GM12878 (cell line): ENCODE measurements at regions not wholly inside any gene's neighbourhood (a gene's known extent, or its start where the extent isn't known, plus 50 kb on each side); places are given as distances from the start of the nearest gene placed in this dataset.
A peak's percentile ranks its signal among the peaks of the same experiment; 100 is the strongest.

Experiments used
- ATAC-seq: fragments of 200-7000 bp; cut with Tn5 transposase; 3 replicates; pipeline ENCODE4 v1.9.1; 2020; ENCODE audit warnings: mild to moderate bottlenecking, moderate library complexity
- BruUV-seq: library from RNA; stranded (reverse); fragments of 400-500 nt; replicated peaks from 2 replicates; lab custom pipeline; 2021; lab: Mats Ljungman, UMichigan
- CTCF ChIA-PET: fragments of 300-600 bp; sonication (Branson Sonifier 250); formaldehyde crosslinking; extraction: SDS; loops from one replicate; lab custom pipeline; 2021; ENCODE audit warnings: inconsistent platforms; lab: Yijun Ruan, JAX
- POLR2A ChIA-PET: fragments of 350-600 bp; formaldehyde crosslinking; extraction: SDS; loops from one replicate; lab custom pipeline; 2021; ENCODE audit warnings: inconsistent platforms; lab: Charles Lee
- RAD21 ChIA-PET: fragments of 300-600 bp; sonication (Branson Sonifier 250); formaldehyde crosslinking; loops from one replicate; lab custom pipeline; 2023; ENCODE audit warnings: antibody characterized with exemption; ENCODE audit not compliant: unreplicated experiment; lab: Charles Lee
- SMC1A ChIA-PET: fragments of 300-600 bp; sonication (Branson Sonifier 250); formaldehyde crosslinking; loops from one replicate; lab custom pipeline; 2023; ENCODE audit not compliant: unreplicated experiment, uncharacterized antibody; lab: Charles Lee
- DNase-seq: peaks from one replicate; pipeline ENCODE4 v3.0.0-alpha.2; 2011; ENCODE audit warnings: low read depth, low spot score
- FAIRE-seq: peaks from 3 replicates; lab custom pipeline; 2011; peaks lifted over from hg19 to GRCh38; lab: Jason Lieb, UNC
- H2AFZ ChIP-seq: 2 replicates; pipeline ENCODE4 v1.6.0; 2011; ENCODE audit warnings: low read depth, low read length, control low read depth; ENCODE audit not compliant: control insufficient read depth
- H3K27ac ChIP-seq: 2 replicates; pipeline ENCODE4 v1.5.1; 2011; ENCODE audit warnings: control low read depth; ENCODE audit not compliant: control insufficient read depth, insufficient read depth
- H3K27me3 ChIP-seq, 2 experiments: replicated peaks in 1 of 2; 2 replicates each; pipeline versions ENCODE4 v1.6.0 to v1.6.1; 2011; ENCODE audit warnings: low read length in 1 of 2; ENCODE audit not compliant: control insufficient read depth in 2 of 2, insufficient read depth in 2 of 2
- H3K36me3 ChIP-seq, 2 experiments: 2 replicates each; pipeline ENCODE4 v1.5.1; 2011; ENCODE audit warnings: low read length in 1 of 2; ENCODE audit not compliant: control insufficient read depth in 2 of 2, insufficient read depth in 2 of 2
- H3K4me1 ChIP-seq: 2 replicates; pipeline ENCODE4 v1.6.1; 2011; ENCODE audit warnings: mild to moderate bottlenecking, low read length, moderate library complexity, mixed read lengths; ENCODE audit not compliant: control insufficient read depth, insufficient read depth
- H3K4me2 ChIP-seq: 2 replicates; pipeline ENCODE4 v1.6.0; 2011; ENCODE audit warnings: control low read depth; ENCODE audit not compliant: control insufficient read depth, insufficient read depth
- H3K4me3 ChIP-seq: fragments of 200-600 bp; sonication (generic); 2 replicates; pipeline ENCODE4 v1.5.1; 2016
- H3K79me2 ChIP-seq: 2 replicates; pipeline ENCODE4 v1.6.0; 2011; ENCODE audit warnings: low read length; ENCODE audit not compliant: control insufficient read depth, insufficient read depth
- H3K9ac ChIP-seq: 2 replicates; pipeline ENCODE4 v1.8.0; 2011; ENCODE audit warnings: low read length, control low read depth, mixed read lengths; ENCODE audit not compliant: control insufficient read depth, insufficient read depth
- H3K9me3 ChIP-seq: replicated peaks from 3 replicates; pipeline ENCODE4 v1.5.1; 2011; ENCODE audit warnings: mild to moderate bottlenecking, low read length; ENCODE audit not compliant: control insufficient read depth, insufficient read depth
- H4K20me1 ChIP-seq: 2 replicates; pipeline ENCODE4 v1.6.0; 2011; ENCODE audit not compliant: control insufficient read depth, insufficient read depth
- BACH1 ChIP-seq: fragments of 450-650 bp; IDR thresholded peaks from 2 replicates; pipeline ENCODE4 v1.6.1; 2017; ENCODE audit warnings: mild to moderate bottlenecking, borderline replicate concordance
- BCL11A ChIP-seq: IDR thresholded peaks from 2 replicates; pipeline ENCODE4 v1.6.1; 2011; ENCODE audit warnings: low read depth, low read length
- BMI1 ChIP-seq: fragments of 450-650 bp; IDR thresholded peaks from 2 replicates; pipeline ENCODE4 v1.6.1; 2016; ENCODE audit warnings: mild to moderate bottlenecking, moderate library complexity, borderline replicate concordance
- CBX3 ChIP-seq: fragments of 200-600 bp; sonication (generic); IDR thresholded peaks from 2 replicates; pipeline ENCODE4 v1.6.1; 2016; ENCODE audit warnings: low read depth, borderline replicate concordance
- CHD2 ChIP-seq: IDR thresholded peaks from 2 replicates; pipeline ENCODE4 v1.6.1; 2011; ENCODE audit warnings: low read depth, low read length, improper control_type of control experiment, borderline replicate concordance
- CREM ChIP-seq: IDR thresholded peaks from 2 replicates; pipeline ENCODE4 v1.6.1; 2014; ENCODE audit warnings: antibody characterized with exemption, low read depth
- DPF2 ChIP-seq: fragments of 450-650 bp; IDR thresholded peaks from 2 replicates; pipeline ENCODE4 v1.6.1; 2017; ENCODE audit warnings: mild to moderate bottlenecking
- JUND ChIP-seq: IDR thresholded peaks from 2 replicates; pipeline ENCODE4 v1.6.1; 2012; ENCODE audit warnings: low read depth, mild to moderate bottlenecking, low read length, improper control_type of control experiment, moderate library complexity
- MTA3 ChIP-seq: IDR thresholded peaks from 2 replicates; pipeline ENCODE4 v1.6.1; 2012; ENCODE audit warnings: low read length, inconsistent platforms, borderline replicate concordance
- NR2C2 ChIP-seq: IDR thresholded peaks from 2 replicates; pipeline ENCODE4 v1.6.1; 2011; ENCODE audit warnings: borderline replicate concordance, low read depth; ENCODE audit not compliant: control insufficient read depth, insufficient read length
- NRF1 ChIP-seq: conservative IDR thresholded peaks from 2 replicates; pipeline ENCODE4 v1.6.1; 2011; ENCODE audit warnings: mild to moderate bottlenecking, low read depth, low read length, improper control_type of control experiment
- POLR2AphosphoS2 ChIP-seq: IDR thresholded peaks from 2 replicates; pipeline ENCODE4 v1.6.1; 2011; ENCODE audit warnings: low read depth, mild to moderate bottlenecking, low read length, improper control_type of control experiment, moderate library complexity
- RAD51 ChIP-seq: fragments of 450-650 bp; IDR thresholded peaks from 2 replicates; pipeline ENCODE4 v1.6.1; 2016; ENCODE audit warnings: moderate library complexity, mild to moderate bottlenecking, inconsistent platforms
- TAF1 ChIP-seq: IDR thresholded peaks from 2 replicates; pipeline ENCODE4 v1.6.1; 2011; ENCODE audit warnings: mild to moderate bottlenecking, low read depth, low read length, borderline replicate concordance
- ZNF274 ChIP-seq: IDR thresholded peaks from one replicate; pipeline ENCODE4 v1.8.0; 2011; ENCODE audit not compliant: insufficient read length, insufficient read depth
- ZNF384 ChIP-seq: IDR thresholded peaks from 2 replicates; pipeline ENCODE4 v1.6.1; 2012; ENCODE audit warnings: low read depth, mild to moderate bottlenecking, low read length, improper control_type of control experiment, borderline replicate concordance
- WGBS: methylation state at CpG from one replicate; pipeline ENCODE4 v1.1.6; 2016; ENCODE audit warnings: low lambda C conversion rate; ENCODE audit not compliant: insufficient replicate concordance, insufficient coverage; ENCODE audit errors: missing lambda C conversion rate; 5-methylcytosine and 5-hydroxymethylcytosine counted together
- in situ Hi-C: fragments of 300-500 bp; cut with MboI; formaldehyde crosslinking; loops from 9 replicates; pipeline ENCODE4 v1.14.3; 2018; ENCODE audit warnings: mixed read lengths
- intact Hi-C: fragments of 100-400 bp; cut with micrococcal nuclease; formaldehyde crosslinking; loops from one replicate; pipeline ENCODE4 v1.14.2; 2022; ENCODE audit not compliant: unreplicated experiment
- TF ChIP-seq, protein P1 (sequence below): fragments of 450-650 bp; conservative IDR thresholded peaks from 2 replicates; pipeline ENCODE4 v1.6.1; 2017; ENCODE audit warnings: mild to moderate bottlenecking, moderate library complexity
- TF ChIP-seq, protein P2 (sequence below): fragments of 450-650 bp; IDR thresholded peaks from 2 replicates; pipeline ENCODE4 v1.6.1; 2017; ENCODE audit warnings: mild to moderate bottlenecking, moderate library complexity

GRCh38 chr2:38187541-38188011 lies 111.6 kb upstream of the CYP1B1 start (continued):
- TF ChIP-seq, protein P1, sequence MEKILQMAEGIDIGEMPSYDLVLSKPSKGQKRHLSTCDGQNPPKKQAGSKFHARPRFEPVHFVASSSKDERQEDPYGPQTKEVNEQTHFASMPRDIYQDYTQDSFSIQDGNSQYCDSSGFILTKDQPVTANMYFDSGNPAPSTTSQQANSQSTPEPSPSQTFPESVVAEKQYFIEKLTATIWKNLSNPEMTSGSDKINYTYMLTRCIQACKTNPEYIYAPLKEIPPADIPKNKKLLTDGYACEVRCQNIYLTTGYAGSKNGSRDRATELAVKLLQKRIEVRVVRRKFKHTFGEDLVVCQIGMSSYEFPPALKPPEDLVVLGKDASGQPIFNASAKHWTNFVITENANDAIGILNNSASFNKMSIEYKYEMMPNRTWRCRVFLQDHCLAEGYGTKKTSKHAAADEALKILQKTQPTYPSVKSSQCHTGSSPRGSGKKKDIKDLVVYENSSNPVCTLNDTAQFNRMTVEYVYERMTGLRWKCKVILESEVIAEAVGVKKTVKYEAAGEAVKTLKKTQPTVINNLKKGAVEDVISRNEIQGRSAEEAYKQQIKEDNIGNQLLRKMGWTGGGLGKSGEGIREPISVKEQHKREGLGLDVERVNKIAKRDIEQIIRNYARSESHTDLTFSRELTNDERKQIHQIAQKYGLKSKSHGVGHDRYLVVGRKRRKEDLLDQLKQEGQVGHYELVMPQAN = no peak

DNA sequence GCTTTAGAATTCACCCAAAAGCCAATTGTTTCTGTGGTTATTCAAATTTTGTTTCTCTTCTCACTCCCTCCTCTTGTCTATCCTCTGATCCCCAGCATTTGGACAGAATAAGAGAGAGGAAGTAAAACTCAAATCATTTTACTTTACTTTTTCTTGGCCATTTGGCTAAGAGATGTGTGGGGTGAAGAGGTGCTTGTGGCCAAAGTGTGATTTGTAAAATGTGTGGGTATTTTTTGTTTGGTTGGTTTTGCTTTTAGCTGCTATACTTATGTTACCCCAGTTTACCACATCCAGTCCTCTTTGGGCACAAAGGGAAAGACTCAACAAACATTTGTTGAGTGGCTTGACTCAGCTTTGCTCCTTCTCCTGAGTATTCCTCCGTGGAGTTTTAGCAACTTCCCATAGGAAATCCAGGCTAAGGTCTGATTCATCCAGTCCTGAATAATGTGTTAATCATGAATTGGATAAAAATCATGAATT lies 109.1 kb upstream of the CYP1B1 start:
- H3K9me3 ChIP-seq = peaks cover 7% of the 10 kb centered on the region; the same call in 2 of the 3 replicates
- DNase-seq (peak; percentile 94), FAIRE-seq (peak; percentile 92), ATAC-seq (peak; percentile 98)
- 0% methylated on average over 1 of the region's 1 CpG for WGBS
- H3K27me3 ChIP-seq = no peaks in the 10 kb centered on the region
- intact Hi-C loops (loop anchor here (1.0 to 10.0 kb wide), 4 partner anchors 16 to 790 kb away; no protein-coding TSS in a partner anchor), in situ Hi-C loops (no loop called here)
- H3K9ac ChIP-seq = no peak overlapping the region
- H3K4me1 ChIP-seq = peaks cover 17% of the 10 kb centered on the region
- ChIA-PET CTCF (interaction anchor here (0.9 kb wide), 1 partner anchor 323 kb away, joined by 3 read pairs; no protein-coding TSS in a partner anchor), POLR2A (interaction anchor here (1.3 kb wide), 1 partner anchor 80 kb away, joined by 3 read pairs; no protein-coding TSS in a partner anchor), SMC1A (interaction anchor here (0.9 to 1.1 kb wide), 2 partner anchors 80 to 90 kb away, joined by 3 to 4 read pairs; no protein-coding TSS in a partner anchor), RAD21 (interaction anchor here (1.1 kb wide), 1 partner anchor 147 kb away, joined by 4 read pairs; no protein-coding TSS in a partner anchor)
- peak overlapping the region; percentile 52 for H3K4me2 ChIP-seq
- no peaks in the 10 kb centered on the region for H3K36me3 ChIP-seq
- H3K79me2 ChIP-seq = no peaks in the 10 kb centered on the region
- no peaks in the 10 kb centered on the region for H4K20me1 ChIP-seq
- no TSS peak for BruUV-seq
- no peak overlapping the region for H2AFZ ChIP-seq
- H3K27ac ChIP-seq = peak overlapping the region; percentile 72
- H3K4me3 ChIP-seq = 0 out of 2 replicates have a peak overlapping the region, but pooled peaks have one; percentile 18
- TF ChIP-seq BCL11A (peak; percentile 73; the same call in 1 of the 2 replicates), DPF2 (peak; percentile 84), CREM (peak; percentile 30; the same call in 1 of the 2 replicates), RAD51 (no peak), MTA3 (peak; percentile 94), CHD2 (no peak), BACH1 (peak; percentile 27; the same call in 1 of the 2 replicates), POLR2AphosphoS2 (no peak), NRF1 (no peak), TAF1 (no peak), ZNF274 (no peak), JUND (no peak), NR2C2 (no peak), BMI1 (peak; percentile 67; the same call in 1 of the 2 replicates), ZNF384 (no peak), CBX3 (no peak)
- TF ChIP-seq, protein P2, sequence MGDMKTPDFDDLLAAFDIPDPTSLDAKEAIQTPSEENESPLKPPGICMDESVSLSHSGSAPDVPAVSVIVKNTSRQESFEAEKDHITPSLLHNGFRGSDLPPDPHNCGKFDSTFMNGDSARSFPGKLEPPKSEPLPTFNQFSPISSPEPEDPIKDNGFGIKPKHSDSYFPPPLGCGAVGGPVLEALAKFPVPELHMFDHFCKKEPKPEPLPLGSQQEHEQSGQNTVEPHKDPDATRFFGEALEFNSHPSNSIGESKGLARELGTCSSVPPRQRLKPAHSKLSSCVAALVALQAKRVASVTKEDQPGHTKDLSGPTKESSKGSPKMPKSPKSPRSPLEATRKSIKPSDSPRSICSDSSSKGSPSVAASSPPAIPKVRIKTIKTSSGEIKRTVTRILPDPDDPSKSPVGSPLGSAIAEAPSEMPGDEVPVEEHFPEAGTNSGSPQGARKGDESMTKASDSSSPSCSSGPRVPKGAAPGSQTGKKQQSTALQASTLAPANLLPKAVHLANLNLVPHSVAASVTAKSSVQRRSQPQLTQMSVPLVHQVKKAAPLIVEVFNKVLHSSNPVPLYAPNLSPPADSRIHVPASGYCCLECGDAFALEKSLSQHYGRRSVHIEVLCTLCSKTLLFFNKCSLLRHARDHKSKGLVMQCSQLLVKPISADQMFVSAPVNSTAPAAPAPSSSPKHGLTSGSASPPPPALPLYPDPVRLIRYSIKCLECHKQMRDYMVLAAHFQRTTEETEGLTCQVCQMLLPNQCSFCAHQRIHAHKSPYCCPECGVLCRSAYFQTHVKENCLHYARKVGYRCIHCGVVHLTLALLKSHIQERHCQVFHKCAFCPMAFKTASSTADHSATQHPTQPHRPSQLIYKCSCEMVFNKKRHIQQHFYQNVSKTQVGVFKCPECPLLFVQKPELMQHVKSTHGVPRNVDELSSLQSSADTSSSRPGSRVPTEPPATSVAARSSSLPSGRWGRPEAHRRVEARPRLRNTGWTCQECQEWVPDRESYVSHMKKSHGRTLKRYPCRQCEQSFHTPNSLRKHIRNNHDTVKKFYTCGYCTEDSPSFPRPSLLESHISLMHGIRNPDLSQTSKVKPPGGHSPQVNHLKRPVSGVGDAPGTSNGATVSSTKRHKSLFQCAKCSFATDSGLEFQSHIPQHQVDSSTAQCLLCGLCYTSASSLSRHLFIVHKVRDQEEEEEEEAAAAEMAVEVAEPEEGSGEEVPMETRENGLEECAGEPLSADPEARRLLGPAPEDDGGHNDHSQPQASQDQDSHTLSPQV = no peak
